H1 (cell line): ENCODE measurements at regions not wholly inside any gene's neighbourhood (a gene's known extent, or its start where the extent isn't known, plus 50 kb on each side); places are given as distances from the start of the nearest gene placed in this dataset.

Source experiments
- CTCF ChIA-PET: fragments of 300-600 bp; sonication (Branson Sonifier 250); formaldehyde crosslinking; loops from one replicate; lab custom pipeline; 2021; ENCODE audit not compliant: partially characterized antibody; lab: Charles Lee
- POLR2A ChIA-PET: fragments of 300-600 bp; sonication (Branson Sonifier 250); formaldehyde crosslinking; loops from one replicate; lab custom pipeline; 2021; ENCODE audit warnings: inconsistent platforms; ENCODE audit not compliant: partially characterized antibody; lab: Charles Lee
- DNase-seq, 2 experiments: peaks; one replicate each; pipeline versions ENCODE4 v3.0.0 to v3.0.0-alpha.2; 2010 to 2022; ENCODE audit warnings: low spot score in 2 of 2, low read depth in 1 of 2, mixed read lengths in 1 of 2
- FAIRE-seq: peaks from 2 replicates; lab custom pipeline; 2011; peaks lifted over from hg19 to GRCh38; lab: Jason Lieb, UNC
- H2AFZ ChIP-seq: 2 replicates; pipeline ENCODE4 v1.8.1; 2012; ENCODE audit warnings: low read length, inconsistent platforms
- H2AK5ac ChIP-seq: 2 replicates; pipeline ENCODE4 v1.6.1; 2013; ENCODE audit warnings: low read depth, low read length
- H2BK120ac ChIP-seq: replicated peaks from 2 replicates; pipeline ENCODE3; 2013; ENCODE audit warnings: low read depth, low read length, inconsistent platforms
- H2BK12ac ChIP-seq: 2 replicates; pipeline ENCODE4 v1.6.1; 2013; ENCODE audit warnings: low read depth, low read length
- H2BK15ac ChIP-seq: 2 replicates; pipeline ENCODE4 v1.6.1; 2013; ENCODE audit warnings: low read length
- H2BK20ac ChIP-seq: 2 replicates; pipeline ENCODE4 v1.6.1; 2013; ENCODE audit warnings: low read length
- H2BK5ac ChIP-seq: 2 replicates; pipeline ENCODE4 v1.6.1; 2013; ENCODE audit warnings: low read depth, low read length
- H3K14ac ChIP-seq: 2 replicates; pipeline ENCODE4 v1.6.1; 2013; ENCODE audit warnings: inconsistent platforms; ENCODE audit not compliant: insufficient read length
- H3K18ac ChIP-seq: 2 replicates; pipeline ENCODE4 v1.6.1; 2013; ENCODE audit warnings: low read length; ENCODE audit errors: extremely low read depth
- H3K23ac ChIP-seq: 2 replicates; pipeline ENCODE4 v1.6.1; 2013; ENCODE audit warnings: inconsistent platforms; ENCODE audit not compliant: insufficient read length
- H3K23me2 ChIP-seq: 2 replicates; pipeline ENCODE4 v1.6.1; 2013; ENCODE audit warnings: low read depth, low read length
- H3K27ac ChIP-seq: 2 replicates; pipeline ENCODE4 v1.6.1; 2011; ENCODE audit warnings: low read depth, low read length, inconsistent platforms
- H3K27me3 ChIP-seq, 4 experiments: replicated peaks in 1 of 4; 1 replicate in 1 of 4; 2 replicates in 3 of 4; pipeline versions ENCODE4 v1.6.1 to v1.8.1; 2011 to 2013; ENCODE audit warnings: low read length in 3 of 4, mild to moderate bottlenecking in 3 of 4, inconsistent platforms in 2 of 4, mixed read lengths in 2 of 4, moderate library complexity in 1 of 4; ENCODE audit not compliant: control insufficient read depth in 3 of 4, insufficient read depth in 3 of 4; ENCODE audit errors: extremely low read depth in 1 of 4
- H3K36me3 ChIP-seq, 4 experiments: 2 replicates each; pipeline versions ENCODE4 v1.6.1 to v1.8.1; 2011 to 2013; ENCODE audit warnings: mild to moderate bottlenecking in 4 of 4, low read length in 3 of 4, moderate library complexity in 2 of 4, control low read depth in 1 of 4, inconsistent platforms in 1 of 4; ENCODE audit not compliant: insufficient read depth in 4 of 4, control insufficient read depth in 2 of 4
- H3K4ac ChIP-seq: replicated peaks from 2 replicates; pipeline ENCODE3; 2013; ENCODE audit warnings: low read length, low read depth, mixed read lengths, inconsistent platforms; ENCODE audit not compliant: insufficient read length
- H3K4me1 ChIP-seq, 4 experiments: replicated peaks in 1 of 4; 1 replicate in 1 of 4; 2 replicates in 3 of 4; pipeline versions ENCODE4 v1.6.1 to v1.8.1; 2011 to 2013; ENCODE audit warnings: low read length in 3 of 4, inconsistent platforms in 2 of 4, mixed read lengths in 1 of 4; ENCODE audit not compliant: insufficient read depth in 4 of 4, control insufficient read depth in 3 of 4
- H3K4me2 ChIP-seq, 2 experiments: 2 replicates each; pipeline versions ENCODE4 v1.6.1 to v1.8.1; 2011 to 2013; ENCODE audit warnings: low read depth in 2 of 2, low read length in 2 of 2, control low read depth in 1 of 2, inconsistent platforms in 1 of 2, mild to moderate bottlenecking in 1 of 2; ENCODE audit not compliant: insufficient read depth in 1 of 2
- H3K4me3 ChIP-seq, 4 experiments: fragments of 200-600, 300-600 bp in 1 of 4; sonication (generic), shearing (Covaris generic), sonication (Bioruptor Twin) in 1 of 4; 2 replicates each; pipeline versions ENCODE4 v1.5.1 to v1.8.1; 2011 to 2016; ENCODE audit warnings: low read length in 4 of 4, low read depth in 3 of 4, control low read depth in 2 of 4, inconsistent platforms in 2 of 4, mild to moderate bottlenecking in 2 of 4, mixed read lengths in 1 of 4, moderate library complexity in 1 of 4; ENCODE audit not compliant: insufficient read depth in 2 of 4; ENCODE audit errors: extremely low read depth in 1 of 4
- H3K56ac ChIP-seq: replicated peaks from 2 replicates; pipeline ENCODE3; 2013; ENCODE audit warnings: low read depth, mild to moderate bottlenecking, mixed read lengths, low read length, inconsistent platforms; ENCODE audit not compliant: insufficient read length
- H3K79me1 ChIP-seq: 2 replicates; pipeline ENCODE4 v1.6.1; 2013; ENCODE audit warnings: low read depth, low read length, control low read depth
- H3K79me2 ChIP-seq, 2 experiments: 2 replicates each; pipeline versions ENCODE4 v1.6.1 to v1.8.1; 2012 to 2013; ENCODE audit warnings: low read length in 2 of 2, mild to moderate bottlenecking in 2 of 2, inconsistent platforms in 1 of 2; ENCODE audit not compliant: insufficient read depth in 2 of 2, control insufficient read depth in 1 of 2
- H3K9ac ChIP-seq, 4 experiments: replicated peaks in 1 of 4; 1 replicate in 1 of 4; 2 replicates in 3 of 4; pipeline versions ENCODE4 v1.6.1 to v1.8.1; 2011 to 2013; ENCODE audit warnings: low read depth in 3 of 4, low read length in 3 of 4, control low read depth in 2 of 4, mild to moderate bottlenecking in 2 of 4, moderate library complexity in 2 of 4, inconsistent platforms in 1 of 4; ENCODE audit errors: extremely low read depth in 1 of 4
- H3K9me3 ChIP-seq, 2 experiments: 2 replicates each; pipeline versions ENCODE4 v1.6.1 to v1.8.1; 2012 to 2013; ENCODE audit warnings: mild to moderate bottlenecking in 2 of 2, moderate library complexity in 2 of 2, control low read depth in 1 of 2, inconsistent platforms in 1 of 2, low read depth in 1 of 2, low read length in 1 of 2, mixed read lengths in 1 of 2; ENCODE audit not compliant: insufficient read depth in 2 of 2
- H4K20me1 ChIP-seq, 2 experiments: replicated peaks in 1 of 2; 2 replicates each; pipeline versions ENCODE3 to v1.8.1; 2011 to 2013; ENCODE audit warnings: inconsistent platforms in 2 of 2, low read length in 2 of 2, mild to moderate bottlenecking in 1 of 2; ENCODE audit not compliant: insufficient read depth in 2 of 2, control insufficient read depth in 1 of 2
- H4K5ac ChIP-seq: 2 replicates; pipeline ENCODE4 v1.6.1; 2013; ENCODE audit warnings: low read length, low read depth, mixed read lengths, inconsistent platforms; ENCODE audit not compliant: insufficient read length
- H4K8ac ChIP-seq: 2 replicates; pipeline ENCODE4 v1.8.0; 2013; ENCODE audit warnings: mild to moderate bottlenecking, moderate library complexity, low read length, inconsistent platforms; ENCODE audit not compliant: insufficient read depth; ENCODE audit errors: extremely low read depth
- H4K91ac ChIP-seq: replicated peaks from 2 replicates; pipeline ENCODE3; 2013; ENCODE audit warnings: low read length, mixed read lengths, inconsistent platforms; ENCODE audit not compliant: insufficient read length
- GABPA ChIP-seq: IDR thresholded peaks from 2 replicates; pipeline ENCODE4 v1.6.1; 2011; ENCODE audit warnings: mild to moderate bottlenecking, low read length, moderate library complexity, borderline replicate concordance; ENCODE audit not compliant: insufficient read depth
- JUN ChIP-seq: IDR thresholded peaks from 2 replicates; pipeline ENCODE4 v1.6.1; 2011; ENCODE audit warnings: low read depth, mild to moderate bottlenecking, improper control_type of control experiment, low read length

DNA sequence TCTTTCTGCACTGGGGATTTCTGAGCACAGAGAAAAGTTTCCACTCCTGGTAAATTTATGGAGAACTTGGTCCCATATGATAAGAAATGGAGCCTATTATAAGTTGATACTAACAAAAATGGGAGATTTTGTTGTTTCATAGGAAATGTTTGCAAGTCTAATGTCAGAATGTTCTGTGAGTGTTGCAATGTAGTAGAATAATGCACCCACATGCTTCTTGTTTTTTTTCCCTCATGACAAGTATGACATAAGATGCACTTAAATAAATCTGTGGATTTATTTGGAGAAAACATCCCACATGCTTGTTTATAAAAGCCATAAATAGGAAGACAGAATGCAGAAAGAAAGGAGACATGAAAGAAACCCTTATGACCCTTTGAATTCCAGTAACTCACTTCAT, 50.8 kb upstream of the KCNJ6 start:
- Histone ChIP-seq H3K4me2 (no peak overlapping the region), H3K9ac (no peak overlapping the region), H3K4me3 (no peak overlapping the region), H3K4me1 (no peaks in the 10 kb centered on the region), H2AK5ac (no peak overlapping the region), H2BK15ac (no peak overlapping the region), H3K18ac (no peak overlapping the region), H3K14ac (no peak overlapping the region), H3K27me3 (no peaks in the 10 kb centered on the region), H3K56ac (no peak overlapping the region), H3K79me1 (no peaks in the 10 kb centered on the region), H4K91ac (no peak overlapping the region), H2BK120ac (no peak overlapping the region), H3K23me2 (peaks cover 2% of the 10 kb centered on the region; the same call in 1 of the 2 replicates), H3K79me2 (no peaks in the 10 kb centered on the region), H2AFZ (no peak overlapping the region), H2BK5ac (no peak overlapping the region), H3K36me3 (no peaks in the 10 kb centered on the region), H3K9me3 (no peaks in the 10 kb centered on the region), H4K20me1 (no peaks in the 10 kb centered on the region), H2BK12ac (no peak overlapping the region), H3K4ac (no peak overlapping the region), H4K5ac (no peak overlapping the region), H4K8ac (no peak overlapping the region), H3K27ac (no peak overlapping the region), H2BK20ac (no peak overlapping the region), H3K23ac (no peak overlapping the region)
- CTCF ChIA-PET = no interaction called here
- DNase-seq (no peak), FAIRE-seq (no peak)
- POLR2A ChIA-PET = interaction anchor here (0.9 kb wide), 1 partner anchor 18 kb away, joined by 3 read pairs; no protein-coding TSS in a partner anchor
- TF ChIP-seq JUN (no peak), GABPA (no peak)
